PFSK-1 (cell line): ENCODE measurements at regions not wholly inside any gene's neighbourhood (a gene's known extent, or its start where the extent isn't known, plus 50 kb on each side); places are given as distances from the start of the nearest gene placed in this dataset.

Experiments
- FOXP2 ChIP-seq: optimal IDR thresholded peaks from 2 replicates; pipeline ENCODE3; 2011; ENCODE audit warnings: borderline replicate concordance, control low read depth, inconsistent platforms; ENCODE audit not compliant: insufficient read depth; ENCODE audit errors: extremely low read length, extremely low read depth
- POLR2AphosphoS5 ChIP-seq: IDR thresholded peaks from 2 replicates; pipeline ENCODE4 v1.6.1; 2012; ENCODE audit warnings: low read depth, mild to moderate bottlenecking, control low read depth, low read length, moderate library complexity
- SIN3A ChIP-seq: IDR thresholded peaks from 2 replicates; pipeline ENCODE4 v1.6.1; 2012; ENCODE audit warnings: mild to moderate bottlenecking, low read length, moderate library complexity, borderline replicate concordance; ENCODE audit not compliant: insufficient read depth
- TAF1 ChIP-seq: IDR thresholded peaks from 2 replicates; pipeline ENCODE4 v1.6.1; 2012; ENCODE audit warnings: low read length, control low read depth, borderline replicate concordance; ENCODE audit not compliant: insufficient read depth
- TF ChIP-seq, protein P1 (sequence below), 2 experiments: IDR thresholded peaks; 2 replicates each; pipeline versions ENCODE4 v1.6.1 to v1.8.0; 2011 to 2012; ENCODE audit warnings: low read depth in 2 of 2, low read length in 2 of 2, control low read depth in 1 of 2, inconsistent platforms in 1 of 2, mild to moderate bottlenecking in 1 of 2, moderate library complexity in 1 of 2; ENCODE audit not compliant: insufficient read depth in 1 of 2

DNA sequence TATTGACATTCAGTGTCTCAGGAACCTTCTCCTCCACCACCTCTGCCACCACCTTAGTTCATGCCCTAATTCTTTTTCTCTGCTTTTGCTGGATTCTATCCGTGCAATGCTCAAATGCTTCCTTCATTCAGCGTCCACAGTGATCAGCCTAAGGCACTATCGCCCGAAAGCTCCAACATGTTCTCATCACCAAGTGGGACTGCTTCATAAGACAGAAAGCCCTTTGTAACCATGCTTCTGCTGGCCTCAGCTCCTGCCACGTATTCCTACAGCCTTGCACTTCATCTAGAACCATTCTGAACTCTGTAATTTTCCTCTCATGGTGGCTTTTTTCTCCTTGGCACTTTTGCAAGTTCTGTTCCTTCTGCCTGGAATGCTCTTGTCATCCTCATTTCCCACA is 222.9 kb downstream of the HNMT start:
- TF ChIP-seq FOXP2 = no peak
- TF ChIP-seq TAF1 = no peak
- TF ChIP-seq SIN3A = no peak
- TF ChIP-seq, protein P1, sequence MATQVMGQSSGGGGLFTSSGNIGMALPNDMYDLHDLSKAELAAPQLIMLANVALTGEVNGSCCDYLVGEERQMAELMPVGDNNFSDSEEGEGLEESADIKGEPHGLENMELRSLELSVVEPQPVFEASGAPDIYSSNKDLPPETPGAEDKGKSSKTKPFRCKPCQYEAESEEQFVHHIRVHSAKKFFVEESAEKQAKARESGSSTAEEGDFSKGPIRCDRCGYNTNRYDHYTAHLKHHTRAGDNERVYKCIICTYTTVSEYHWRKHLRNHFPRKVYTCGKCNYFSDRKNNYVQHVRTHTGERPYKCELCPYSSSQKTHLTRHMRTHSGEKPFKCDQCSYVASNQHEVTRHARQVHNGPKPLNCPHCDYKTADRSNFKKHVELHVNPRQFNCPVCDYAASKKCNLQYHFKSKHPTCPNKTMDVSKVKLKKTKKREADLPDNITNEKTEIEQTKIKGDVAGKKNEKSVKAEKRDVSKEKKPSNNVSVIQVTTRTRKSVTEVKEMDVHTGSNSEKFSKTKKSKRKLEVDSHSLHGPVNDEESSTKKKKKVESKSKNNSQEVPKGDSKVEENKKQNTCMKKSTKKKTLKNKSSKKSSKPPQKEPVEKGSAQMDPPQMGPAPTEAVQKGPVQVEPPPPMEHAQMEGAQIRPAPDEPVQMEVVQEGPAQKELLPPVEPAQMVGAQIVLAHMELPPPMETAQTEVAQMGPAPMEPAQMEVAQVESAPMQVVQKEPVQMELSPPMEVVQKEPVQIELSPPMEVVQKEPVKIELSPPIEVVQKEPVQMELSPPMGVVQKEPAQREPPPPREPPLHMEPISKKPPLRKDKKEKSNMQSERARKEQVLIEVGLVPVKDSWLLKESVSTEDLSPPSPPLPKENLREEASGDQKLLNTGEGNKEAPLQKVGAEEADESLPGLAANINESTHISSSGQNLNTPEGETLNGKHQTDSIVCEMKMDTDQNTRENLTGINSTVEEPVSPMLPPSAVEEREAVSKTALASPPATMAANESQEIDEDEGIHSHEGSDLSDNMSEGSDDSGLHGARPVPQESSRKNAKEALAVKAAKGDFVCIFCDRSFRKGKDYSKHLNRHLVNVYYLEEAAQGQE (IDR thresholded peaks at IDR 0.05; ENCODE audit: insufficient read depth in 1 of 2, low read depth in 2 of 2, low read length in 2 of 2) = no peak
- no peak for TF ChIP-seq POLR2AphosphoS5

DNA sequence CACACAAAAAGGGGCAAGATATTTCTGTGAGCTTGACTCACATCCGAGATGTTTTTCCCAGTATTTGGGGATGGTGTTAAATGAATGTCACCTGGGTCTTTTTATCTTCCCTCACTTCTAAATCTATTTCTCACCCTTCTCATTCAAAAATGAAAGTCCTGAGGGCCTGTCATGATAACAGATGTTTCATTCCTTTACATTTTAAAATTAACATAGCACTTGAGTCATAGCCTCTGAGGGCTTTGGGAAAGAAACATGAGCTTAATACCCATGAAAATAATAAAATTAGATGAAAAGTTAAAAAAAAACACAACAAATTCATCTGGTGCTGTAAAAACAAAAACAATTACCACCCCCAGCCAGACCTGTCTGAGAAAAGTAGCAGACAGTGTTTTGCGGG is 226.7 kb downstream of the HNMT start:
- TF ChIP-seq, protein P1 (IDR thresholded peaks at IDR 0.05; ENCODE audit: insufficient read depth in 1 of 2, low read depth in 2 of 2, low read length in 2 of 2) = no peak
- TF ChIP-seq SIN3A (no peak), FOXP2 (no peak), POLR2AphosphoS5 (no peak), TAF1 (no peak)

DNA sequence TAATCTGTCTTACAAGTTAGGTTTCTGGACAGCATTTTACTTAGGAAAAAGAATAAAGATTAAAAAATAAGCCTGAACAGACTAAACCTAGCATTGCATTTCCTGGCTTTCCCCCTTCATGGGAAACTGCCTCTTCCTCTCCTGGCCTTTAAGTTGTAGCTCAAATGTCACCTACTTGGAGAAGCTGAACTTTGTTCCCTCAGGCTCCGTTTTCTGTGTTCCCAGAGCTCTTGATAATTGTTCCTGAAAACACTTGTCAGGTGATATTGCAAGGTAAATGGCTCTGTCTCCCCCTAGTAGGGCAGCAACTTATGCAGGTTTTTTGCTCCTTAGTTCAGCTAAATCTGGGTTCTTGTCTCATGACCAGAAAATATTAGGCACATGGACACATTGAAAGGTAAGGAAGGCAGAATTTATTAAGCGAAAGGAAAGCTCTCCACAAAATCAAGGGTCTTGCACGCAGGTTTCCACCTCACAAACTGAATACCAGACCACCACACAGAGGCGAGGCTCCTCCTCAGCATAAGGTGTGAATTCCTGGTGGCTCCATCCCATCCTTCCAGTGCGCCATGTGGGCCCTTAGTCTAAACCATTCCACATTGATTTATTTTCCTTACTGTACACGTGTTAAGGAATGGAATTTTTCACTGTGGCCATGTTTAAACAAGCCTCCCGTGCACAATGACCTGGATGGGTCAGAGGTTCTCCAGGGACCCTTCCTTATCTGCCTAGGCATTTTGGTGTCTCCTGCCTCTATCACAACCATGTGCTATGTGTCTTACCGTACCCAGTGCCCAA is 229.3 kb downstream of the HNMT start:
- no peak for TF ChIP-seq TAF1
- TF ChIP-seq, protein P1 (IDR thresholded peaks at IDR 0.05; ENCODE audit: insufficient read depth in 1 of 2, low read depth in 2 of 2, low read length in 2 of 2) = no peak
- TF ChIP-seq POLR2AphosphoS5 = no peak
- no peak for TF ChIP-seq FOXP2
- no peak for TF ChIP-seq SIN3A

DNA sequence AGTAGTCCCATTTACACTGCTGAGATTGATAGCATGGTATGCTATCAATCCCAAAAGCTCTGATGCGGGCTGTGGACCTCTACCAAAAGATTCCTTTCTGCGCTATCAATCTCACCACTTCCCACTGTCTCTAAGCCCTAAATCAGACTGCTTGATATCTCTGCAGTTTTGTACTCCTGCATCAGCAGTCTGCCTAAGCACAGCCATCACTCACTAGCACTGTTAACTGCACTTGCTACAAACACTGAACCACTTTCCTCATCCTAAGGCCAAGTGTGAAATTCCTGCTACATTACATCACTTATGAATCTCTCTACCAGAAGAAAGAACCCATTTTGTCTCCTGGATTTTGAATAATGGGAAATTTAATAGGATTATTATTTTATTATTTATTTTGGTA is 237.0 kb downstream of the HNMT start:
- TF ChIP-seq SIN3A = no peak
- TF ChIP-seq POLR2AphosphoS5 = no peak
- TF ChIP-seq, protein P1 (IDR thresholded peaks at IDR 0.05; ENCODE audit: insufficient read depth in 1 of 2, low read depth in 2 of 2, low read length in 2 of 2) = no peak
- no peak for TF ChIP-seq FOXP2

DNA sequence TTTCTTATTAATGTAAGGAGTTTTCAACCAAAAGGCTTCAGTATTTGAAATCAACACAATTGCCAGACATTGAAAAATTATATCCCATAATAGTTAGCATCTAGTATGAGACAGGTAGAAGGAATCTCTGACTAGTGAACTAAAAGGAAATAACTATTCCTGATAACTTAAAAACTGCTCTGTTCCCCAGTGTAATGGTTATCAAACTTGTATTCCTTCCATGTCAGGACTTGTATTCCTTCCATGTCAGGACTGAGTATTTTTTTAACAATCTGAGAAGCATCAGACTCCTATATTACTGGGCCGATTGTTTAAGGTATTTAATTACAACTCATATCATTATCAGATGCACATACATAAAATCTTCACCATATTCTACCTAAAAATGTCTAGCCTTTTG is 238.5 kb downstream of the HNMT start:
- TF ChIP-seq FOXP2 (no peak), POLR2AphosphoS5 (no peak), TAF1 (no peak)
- TF ChIP-seq, protein P1 (IDR thresholded peaks at IDR 0.05; ENCODE audit: insufficient read depth in 1 of 2, low read depth in 2 of 2, low read length in 2 of 2) = no peak
